HG02798 (cell line): ENCODE measurements at regions not wholly inside any gene's neighbourhood (a gene's known extent, or its start where the extent isn't known, plus 50 kb on each side); places are given as distances from the start of the nearest gene placed in this dataset.
A peak's percentile ranks its signal among the peaks of the same experiment; 100 is the strongest.
"Not testable (repeated sequence)": the region's sequence is repeated elsewhere in the genome, so short reads cannot be mapped to it uniquely, and the experiment has no call there.

Source experiments
- ATAC-seq: cut with Tn5 transposase; IDR thresholded peaks from one replicate; pipeline ENCODE4 v1.9.1; 2021; ENCODE audit warnings: mild to moderate bottlenecking; ENCODE audit not compliant: unreplicated experiment, poor library complexity

- no peak for ATAC-seq
Observed at GRCh38 chr3:130569461-130570365, 52.7 kb downstream of the COL6A6 start.

- ATAC-seq = no peak
Observed at GRCh38 chr3:130572769-130573168, 55.8 kb downstream of the COL6A6 start.

- no peak for ATAC-seq
Observed at GRCh38 chr3:130576375-130577266, 59.6 kb downstream of the COL6A6 start.

- ATAC-seq = peak; percentile 61
Observed at GRCh38 chr3:130582457-130583153, 65.6 kb downstream of the COL6A6 start.

GRCh38 chr3:130594749-130595148, 77.8 kb downstream of the COL6A6 start:
- ATAC-seq = not testable (repeated sequence)

- ATAC-seq = no peak
Observed at GRCh38 chr3:130596484-130596883, 79.5 kb downstream of the COL6A6 start.

GRCh38 chr3:130601442-130601971, 84.5 kb downstream of the COL6A6 start:
- ATAC-seq = no peak

- no peak for ATAC-seq
Observed at GRCh38 chr3:130604806-130605205, 87.8 kb downstream of the COL6A6 start.

- ATAC-seq = no peak
Observed at GRCh38 chr3:130606336-130606735, 89.4 kb downstream of the COL6A6 start.

GRCh38 chr3:130607553-130608154, 90.7 kb downstream of the COL6A6 start:
- no peak for ATAC-seq

- ATAC-seq = no peak
Observed at GRCh38 chr3:130609166-130609979, 92.4 kb downstream of the COL6A6 start.

- no peak for ATAC-seq
Observed at GRCh38 chr3:130619196-130619595, 102.2 kb downstream of the COL6A6 start.

- no peak for ATAC-seq
Observed at GRCh38 chr3:130621824-130622223, 104.8 kb downstream of the COL6A6 start.

GRCh38 chr3:130626049-130626448, 109.1 kb downstream of the COL6A6 start:
- ATAC-seq = no peak

GRCh38 chr3:130627143-130627855, 110.3 kb downstream of the COL6A6 start:
- ATAC-seq = no peak

GRCh38 chr3:130627882-130628281, 110.9 kb downstream of the COL6A6 start:
- ATAC-seq = no peak
